Stimulated activated CD4-positive, alpha-beta T cell treated with anti-CD3 and anti-CD28 coated beads, Interleukin-2, amount 100 ng/mL, for 48 hours (primary cell): ENCODE measurements at regions not wholly inside any gene's neighbourhood (a gene's known extent, or its start where the extent isn't known, plus 50 kb on each side); places are given as distances from the start of the nearest gene placed in this dataset.
"Not testable (repeated sequence)": the region's sequence is repeated elsewhere in the genome, so short reads cannot be mapped to it uniquely, and the experiment has no call there.

Source experiments
- DNase-seq, 2 donors: peaks; one replicate each; pipeline ENCODE4 v3.0.0-alpha.2; 2020

DNA sequence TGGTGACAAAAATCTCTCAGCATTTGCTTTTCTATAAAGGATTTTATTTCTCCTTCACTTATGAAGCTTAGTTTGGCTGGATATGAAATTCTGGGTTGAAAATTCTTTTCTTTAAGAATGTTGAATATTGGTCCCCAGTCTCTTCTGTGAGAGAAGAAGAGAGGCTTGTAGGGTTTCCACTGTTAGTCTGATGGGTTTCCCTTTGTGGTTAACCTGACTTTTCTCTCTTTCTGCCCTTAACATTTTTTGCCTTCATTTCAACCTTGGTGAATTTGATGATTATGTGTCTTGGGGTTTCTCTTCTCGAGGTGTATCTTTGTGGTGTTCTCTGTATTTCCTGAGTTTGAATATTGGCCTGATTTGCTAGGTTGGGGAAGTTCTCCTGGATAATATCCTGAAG is 116.9 kb upstream of the ZEB2 start:
- DNase-seq = not testable (repeated sequence)

GRCh38 chr2:144632809-144633208 is 112.9 kb upstream of the ZEB2 start:
- DNase-seq = no peak

- DNase-seq = no peak
Measured at GRCh38 chr2:144631636-144632035, 111.7 kb upstream of the ZEB2 start.

DNA sequence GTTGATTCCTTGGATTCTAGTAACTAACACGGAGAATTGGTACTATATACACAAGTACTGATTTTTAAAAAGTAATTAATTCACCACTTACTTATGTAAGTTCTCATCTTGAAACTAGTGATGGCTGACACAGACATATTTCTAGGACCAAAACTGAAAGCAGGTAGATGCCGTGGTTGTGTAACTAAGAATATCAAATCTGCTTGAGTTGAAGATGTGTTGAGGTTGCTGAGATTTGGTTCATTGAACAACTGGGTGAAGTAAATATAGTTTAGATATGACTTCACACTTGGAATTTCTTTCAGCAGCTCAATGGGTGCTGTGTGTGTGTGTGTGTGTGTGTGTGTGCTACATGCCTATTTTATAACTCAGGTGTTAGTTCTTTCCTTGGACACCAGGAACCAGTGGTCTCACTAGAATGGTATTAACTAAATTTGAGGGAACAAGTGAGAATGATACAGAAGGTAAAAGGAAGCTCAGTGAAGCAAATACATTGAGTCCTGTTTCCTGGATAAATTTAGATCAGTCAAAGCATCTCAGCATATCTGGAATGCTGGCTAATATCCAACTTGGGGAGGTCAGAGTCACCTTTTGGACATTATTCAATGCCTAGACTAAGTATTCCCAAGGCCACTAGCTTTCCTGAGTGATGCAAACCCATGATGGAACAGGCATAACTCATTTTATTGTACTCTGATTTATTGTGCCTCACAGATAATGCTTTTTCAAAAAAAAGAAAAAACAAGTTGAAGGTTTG is 110.7 kb upstream of the ZEB2 start:
- no peak for DNase-seq

- no peak for DNase-seq
Measured at GRCh38 chr2:144629935-144630334, 110.0 kb upstream of the ZEB2 start.

GRCh38 chr2:144628566-144628965 is 108.6 kb upstream of the ZEB2 start:
- DNase-seq = no peak

DNA sequence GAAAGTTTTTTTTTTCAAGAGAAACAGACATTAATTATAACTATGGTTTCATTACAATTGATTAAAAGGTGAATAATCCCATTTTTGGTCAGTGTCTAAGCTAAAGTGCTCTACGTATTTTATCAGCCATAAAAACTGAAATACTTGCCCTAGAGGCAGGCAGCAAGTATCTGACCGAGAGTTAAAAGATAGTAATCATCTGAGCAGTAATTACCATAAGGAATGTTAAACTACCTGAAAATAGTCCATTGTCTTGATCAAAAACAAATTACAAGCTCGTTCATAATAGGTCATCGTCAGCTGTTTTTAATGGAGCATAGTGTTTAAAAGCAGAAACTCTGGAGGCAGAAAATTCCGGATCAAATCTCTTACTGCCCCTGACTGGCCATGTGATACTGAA is 105.7 kb upstream of the ZEB2 start:
- DNase-seq = no peak

- no peak for DNase-seq
Measured at GRCh38 chr2:144625226-144625625, 105.3 kb upstream of the ZEB2 start.

- no peak for DNase-seq
Measured at GRCh38 chr2:144624451-144624850, 104.5 kb upstream of the ZEB2 start.

- not testable (repeated sequence) for DNase-seq
Measured at GRCh38 chr2:144622373-144622772, 102.5 kb upstream of the ZEB2 start.

DNA sequence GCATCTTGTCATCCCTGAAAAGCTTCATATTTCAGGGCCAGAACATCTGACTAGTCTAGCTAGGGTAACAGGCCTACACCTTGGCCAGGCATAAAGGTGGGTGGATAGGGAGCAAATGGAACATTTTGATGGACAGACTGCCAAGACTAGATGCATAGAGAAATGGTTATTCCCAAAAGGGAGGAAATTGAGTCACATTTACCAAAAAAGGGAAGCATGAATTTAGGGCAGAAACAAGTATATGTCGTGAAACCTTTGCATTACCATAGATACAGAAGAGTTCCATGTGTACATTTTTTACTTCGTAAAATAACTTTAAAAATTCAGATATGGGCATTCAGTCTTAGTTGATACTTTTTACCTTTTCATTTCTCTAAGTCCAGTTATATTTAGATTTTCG is 101.3 kb upstream of the ZEB2 start:
- DNase-seq = no peak

DNA sequence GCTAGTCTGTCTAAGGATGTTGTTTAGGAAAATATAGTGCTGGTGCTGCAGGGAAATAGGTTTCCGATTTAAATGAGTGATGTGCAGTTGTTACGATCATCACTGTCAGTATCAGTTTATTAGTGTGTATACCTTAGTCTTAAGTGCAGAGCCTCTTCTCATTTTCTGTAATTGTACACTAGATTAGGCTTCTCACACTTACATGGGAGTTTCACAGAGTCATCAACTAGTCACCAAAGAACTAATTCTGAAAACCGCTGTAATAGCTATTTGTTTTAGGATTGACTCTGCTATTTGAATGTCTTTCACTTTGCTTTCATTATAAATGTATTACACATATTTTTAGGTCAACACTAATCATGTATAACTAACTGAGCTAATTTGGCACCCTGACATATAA is 99.8 kb upstream of the ZEB2 start:
- DNase-seq = no peak

GRCh38 chr2:144617171-144617570 is 97.3 kb upstream of the ZEB2 start:
- DNase-seq = not testable (repeated sequence)

GRCh38 chr2:144615866-144616565 is 96.1 kb upstream of the ZEB2 start:
- DNase-seq = no peak

DNA sequence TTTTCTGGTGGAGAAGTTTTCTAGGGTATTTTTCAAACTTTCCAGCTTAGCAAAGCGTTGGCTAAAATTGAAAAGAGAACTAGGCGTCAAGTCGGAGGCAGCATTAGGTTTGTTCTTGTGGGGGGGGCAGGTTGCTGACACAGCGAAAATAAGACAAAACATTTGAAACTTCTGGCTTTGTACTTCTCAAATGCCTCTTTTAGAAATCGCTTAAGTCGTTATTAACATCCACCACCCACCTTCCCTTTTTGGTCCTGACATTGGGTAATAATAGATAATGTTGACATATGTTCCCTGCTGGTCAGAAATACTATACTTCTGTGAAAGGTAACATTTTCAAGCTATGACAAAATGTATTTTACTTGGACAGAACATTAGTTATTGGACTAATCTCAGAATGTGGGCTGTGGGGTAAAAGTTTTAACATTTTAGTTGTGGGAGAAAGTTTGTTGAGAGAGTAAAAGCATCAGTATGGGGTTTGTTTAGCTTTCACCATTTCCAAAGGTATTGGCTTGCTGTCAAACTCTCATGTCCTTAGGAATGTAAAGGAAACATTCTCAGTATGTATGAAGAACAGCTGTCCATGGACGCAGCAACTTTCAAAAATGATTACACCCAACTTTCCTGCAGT is 88.1 kb upstream of the ZEB2 start:
- DNase-seq = no peak

DNA sequence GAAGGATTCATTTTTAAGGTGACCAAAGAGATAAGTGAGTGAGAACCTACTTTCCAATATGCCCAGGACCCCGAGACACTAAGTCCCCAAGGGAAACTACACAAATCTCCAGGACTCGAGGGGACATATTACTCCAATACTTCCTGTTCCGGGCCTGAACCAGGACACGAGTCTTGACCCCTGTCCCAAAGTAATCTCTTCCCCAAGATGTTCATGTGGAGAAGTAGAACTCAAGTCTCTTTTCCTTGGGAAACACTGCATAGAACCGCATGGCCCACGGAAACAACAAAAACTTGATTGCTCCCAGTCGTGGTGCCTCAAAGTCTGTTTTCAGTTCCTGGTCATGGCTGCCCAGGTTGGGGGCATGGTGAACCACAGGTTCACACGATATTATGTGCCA is 87.2 kb upstream of the ZEB2 start:
- DNase-seq = no peak

DNA sequence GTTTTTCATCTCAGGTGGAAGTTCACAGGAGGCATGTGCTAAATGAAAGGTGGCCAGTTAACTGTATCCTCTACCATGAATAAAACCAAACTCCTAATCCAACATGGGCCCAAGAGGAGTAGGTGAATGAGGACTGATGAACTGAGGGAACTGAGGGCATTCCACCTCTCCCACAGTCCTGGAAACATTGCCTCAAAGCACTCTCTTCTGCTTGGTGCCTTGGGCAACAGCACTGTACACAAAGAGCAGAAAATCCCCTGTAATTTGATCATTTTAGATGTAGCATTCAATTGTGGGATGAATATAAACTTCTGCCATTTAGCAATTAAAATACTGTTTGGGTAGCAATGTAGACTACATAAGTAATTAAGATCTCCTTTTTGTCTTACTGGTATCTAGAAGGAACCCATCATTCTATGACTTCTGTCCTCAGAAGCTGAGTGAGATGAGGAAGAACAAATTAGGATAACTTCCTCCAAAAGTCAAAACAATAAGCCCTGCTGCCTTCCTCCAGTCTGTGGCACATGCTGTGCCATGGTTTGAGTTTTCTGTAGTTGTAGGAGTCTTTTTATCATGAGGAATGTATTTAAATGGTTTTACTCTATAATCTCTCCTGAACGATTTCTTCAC is 86.7 kb upstream of the ZEB2 start:
- DNase-seq = no peak

GRCh38 chr2:144605231-144605840 is 85.4 kb upstream of the ZEB2 start:
- DNase-seq = no peak

DNA sequence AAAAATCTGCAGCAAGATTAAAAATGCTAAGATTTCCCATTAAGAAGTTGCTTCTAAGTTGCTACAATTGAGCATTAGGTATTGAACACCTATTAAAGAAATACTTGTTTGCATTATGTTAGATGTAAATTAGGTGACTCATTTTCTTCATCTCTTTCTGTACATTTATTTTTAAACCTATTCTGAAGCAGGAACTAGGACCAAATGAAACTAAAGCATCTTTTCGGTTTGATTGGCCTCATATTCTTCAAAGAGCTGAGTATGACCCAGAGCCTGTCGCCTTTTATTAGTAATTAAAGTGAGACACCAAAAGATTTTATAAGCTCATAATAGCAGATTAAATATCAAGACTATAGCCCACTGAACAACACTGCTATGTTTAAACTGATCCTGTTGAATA is 83.4 kb upstream of the ZEB2 start:
- no peak for DNase-seq

DNA sequence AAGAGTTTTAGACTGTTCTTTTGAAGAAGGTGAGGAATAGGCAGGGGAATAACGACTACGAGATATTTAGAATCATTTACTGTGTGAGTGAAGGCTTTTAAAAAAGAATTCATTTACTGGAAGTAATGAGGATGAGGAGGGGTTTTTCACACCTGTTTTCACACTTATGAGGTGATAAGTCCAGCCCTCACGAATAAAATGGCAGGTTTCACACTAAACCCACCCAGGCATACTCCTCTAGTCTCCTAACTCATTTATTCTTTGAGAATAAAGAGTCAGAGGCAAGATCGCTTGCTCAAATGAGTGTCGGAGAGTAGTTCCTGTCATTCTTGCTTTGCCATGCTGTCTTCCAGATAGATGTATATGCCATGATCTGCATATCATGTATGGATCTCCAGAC is 79.0 kb upstream of the ZEB2 start:
- no peak for DNase-seq

DNA sequence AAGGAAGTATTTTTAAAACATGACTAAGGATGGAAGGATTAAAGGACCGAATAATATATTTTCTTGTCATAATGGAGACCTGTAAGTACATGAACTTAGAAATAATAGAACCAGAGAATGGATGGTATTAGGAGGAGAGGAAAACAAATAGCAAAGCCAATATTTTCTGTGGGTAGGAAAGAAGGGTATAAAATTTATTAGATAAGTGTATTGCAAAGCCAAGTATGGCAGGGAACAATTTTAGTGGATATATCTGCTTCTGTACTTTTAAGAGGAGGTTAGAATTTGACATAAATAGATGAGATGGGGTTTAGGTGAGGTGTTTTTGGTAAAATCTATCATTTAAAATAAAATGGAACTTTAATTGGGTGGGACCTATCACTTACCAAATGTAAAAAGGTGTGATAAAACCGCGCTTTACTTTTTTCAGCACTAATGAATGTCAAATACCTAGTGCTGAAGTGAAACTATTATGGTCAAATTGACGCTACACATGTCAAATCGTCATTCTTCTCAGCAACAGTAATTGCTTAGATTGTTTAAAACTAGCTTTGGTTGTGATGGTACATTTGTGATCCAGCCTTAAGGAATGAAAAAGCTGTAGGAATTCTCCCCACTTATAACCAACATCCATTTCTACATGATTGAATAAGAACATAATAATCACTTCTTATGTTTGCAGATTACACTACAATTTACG is 78.1 kb upstream of the ZEB2 start:
- DNase-seq = no peak

GRCh38 chr2:144597388-144597787 is 77.5 kb upstream of the ZEB2 start:
- no peak for DNase-seq
